Endodermal cell (in vitro differentiated cells): ENCODE measurements at regions not wholly inside any gene's neighbourhood (a gene's known extent, or its start where the extent isn't known, plus 50 kb on each side); places are given as distances from the start of the nearest gene placed in this dataset.

Source experiments
- DNase-seq: peaks from one replicate; pipeline ENCODE4 v3.0.0-alpha.2; 2017
- H3K27ac ChIP-seq: 2 replicates; pipeline ENCODE4 v1.5.1; 2013; ENCODE audit warnings: mild to moderate bottlenecking, low read depth, low read length, moderate library complexity
- H3K27me3 ChIP-seq: 2 replicates; pipeline ENCODE4 v1.6.1; 2013; ENCODE audit warnings: mild to moderate bottlenecking, low read length, moderate library complexity; ENCODE audit not compliant: insufficient read depth, control insufficient read depth, poor library complexity, severe bottlenecking
- H3K36me3 ChIP-seq: 2 replicates; pipeline ENCODE4 v1.7.0; 2013; ENCODE audit warnings: mild to moderate bottlenecking, low read length, moderate library complexity; ENCODE audit not compliant: control insufficient read depth, insufficient read depth
- H3K4me1 ChIP-seq: one replicate; pipeline ENCODE4 v1.7.0; 2013; ENCODE audit warnings: low read length; ENCODE audit not compliant: control insufficient read depth, insufficient read depth
- H3K4me3 ChIP-seq: 2 replicates; pipeline ENCODE4 v1.5.1; 2013; ENCODE audit warnings: mild to moderate bottlenecking, low read length, moderate library complexity
- H3K9ac ChIP-seq: 2 replicates; pipeline ENCODE4 v1.6.1; 2013; ENCODE audit warnings: mild to moderate bottlenecking, low read length, moderate library complexity; ENCODE audit not compliant: poor library complexity, severe bottlenecking; ENCODE audit errors: extremely low read depth
- H3K9me3 ChIP-seq: 2 replicates; pipeline ENCODE4 v1.6.1; 2013; ENCODE audit warnings: mild to moderate bottlenecking, low read length, moderate library complexity; ENCODE audit not compliant: control insufficient read depth
- H3K27ac Mint-ChIP-seq: 2 replicates; pipeline ENCODE4 v1.8.0; 2020; ENCODE audit warnings: mixed read lengths
- H3K27me3 Mint-ChIP-seq: 2 replicates; pipeline ENCODE4 v1.8.0; 2021; ENCODE audit warnings: mild to moderate bottlenecking, mixed read lengths; ENCODE audit not compliant: insufficient read depth
- H3K36me3 Mint-ChIP-seq: 2 replicates; pipeline ENCODE4 v1.8.0; 2020; ENCODE audit warnings: low read depth, mixed read lengths
- H3K4me1 Mint-ChIP-seq: 2 replicates; pipeline ENCODE4 v1.8.0; 2020; ENCODE audit warnings: mixed read lengths
- H3K4me3 Mint-ChIP-seq: 2 replicates; pipeline ENCODE4 v1.8.0; 2020; ENCODE audit warnings: mild to moderate bottlenecking, moderate library complexity, mixed read lengths
- H3K9me3 Mint-ChIP-seq: 2 replicates; pipeline ENCODE4 v1.8.0; 2020; ENCODE audit warnings: mild to moderate bottlenecking, mixed read lengths
- CTCF ChIP-seq: fragments of 200-600 bp; sonication (generic); conservative IDR thresholded peaks from 2 replicates; pipeline ENCODE4 v1.5.0; 2021; ENCODE audit warnings: antibody characterized with exemption, mild to moderate bottlenecking
- WGBS, 2 experiments: methylation state at CpG; one replicate each; pipeline versions ENCODE4 v1.1.5 to v1.1.7; 2013; ENCODE audit warnings: missing lambda C conversion rate in 2 of 2, mixed read lengths in 1 of 2; ENCODE audit not compliant: insufficient coverage in 1 of 2, insufficient read length in 1 of 2; 5-methylcytosine and 5-hydroxymethylcytosine counted together

- Histone ChIP-seq H3K9me3 (no peaks in the 10 kb centered on the region), H3K27me3 (no peaks in the 10 kb centered on the region), H3K4me3 (no peak overlapping the region), H3K27ac (no peak overlapping the region), H3K4me1 (no peaks in the 10 kb centered on the region), H3K9ac (no peak overlapping the region), H3K36me3 (no peaks in the 10 kb centered on the region)
- no peaks in the 10 kb centered on the region for H3K36me3 Mint-ChIP-seq
- H3K4me1 Mint-ChIP-seq = no peaks in the 10 kb centered on the region
- no CpG with 5 or more reads among the region's 1 CpG for whole genome bisulfite sequencing, 2 experiments
- H3K9me3 Mint-ChIP-seq = no peaks in the 10 kb centered on the region
- H3K4me3 Mint-ChIP-seq = no peak overlapping the region
- no peaks in the 10 kb centered on the region for H3K27me3 Mint-ChIP-seq
- TF ChIP-seq CTCF = no peak
- H3K27ac Mint-ChIP-seq = no peak overlapping the region
- DNase-seq = no peak
Measured at GRCh38 chr13:90084684-90085290, 1262.7 kb upstream of the MIR17HG start.

GRCh38 chr13:90089051-90089450 lies 1258.4 kb upstream of the MIR17HG start:
- H3K9me3 Mint-ChIP-seq = no peaks in the 10 kb centered on the region
- Histone ChIP-seq H3K9ac (no peak overlapping the region), H3K4me3 (no peak overlapping the region), H3K27me3 (no peaks in the 10 kb centered on the region), H3K36me3 (no peaks in the 10 kb centered on the region), H3K9me3 (no peaks in the 10 kb centered on the region), H3K27ac (no peak overlapping the region), H3K4me1 (no peaks in the 10 kb centered on the region)
- TF ChIP-seq CTCF = no peak
- no peaks in the 10 kb centered on the region for H3K4me1 Mint-ChIP-seq
- WGBS, 2 experiments = no CpG with 5 or more reads among the region's 3 CpGs
- H3K27me3 Mint-ChIP-seq = no peaks in the 10 kb centered on the region
- no peak overlapping the region for H3K27ac Mint-ChIP-seq
- no peak for DNase-seq
- H3K36me3 Mint-ChIP-seq = no peaks in the 10 kb centered on the region
- no peak overlapping the region for H3K4me3 Mint-ChIP-seq

GRCh38 chr13:90091611-90092010 lies 1255.9 kb upstream of the MIR17HG start:
- TF ChIP-seq CTCF = no peak
- H3K27ac Mint-ChIP-seq = no peak overlapping the region
- H3K27me3 Mint-ChIP-seq = no peaks in the 10 kb centered on the region
- DNase-seq = no peak
- H3K27ac ChIP-seq = no peak overlapping the region
- H3K4me1 Mint-ChIP-seq = no peaks in the 10 kb centered on the region
- no peak overlapping the region for H3K4me3 ChIP-seq
- no peaks in the 10 kb centered on the region for H3K27me3 ChIP-seq
- 88 to 95% methylated on average over 1 to 2 of the region's 4 CpGs for WGBS, 2 experiments
- H3K9me3 ChIP-seq = no peaks in the 10 kb centered on the region
- H3K9me3 Mint-ChIP-seq = no peaks in the 10 kb centered on the region
- no peaks in the 10 kb centered on the region for H3K36me3 Mint-ChIP-seq
- no peak overlapping the region for H3K9ac ChIP-seq
- H3K4me1 ChIP-seq = no peaks in the 10 kb centered on the region
- no peak overlapping the region for H3K4me3 Mint-ChIP-seq
- H3K36me3 ChIP-seq = no peaks in the 10 kb centered on the region
